ENCODE measurements at regions not wholly inside any gene's neighbourhood (a gene's known extent, or its start where the extent isn't known, plus 50 kb on each side); places are given as distances from the start of the nearest gene placed in this dataset.
"Not testable (repeated sequence)": the region's sequence is repeated elsewhere in the genome, so short reads cannot be mapped to it uniquely, and the experiment has no call there.

DNA sequence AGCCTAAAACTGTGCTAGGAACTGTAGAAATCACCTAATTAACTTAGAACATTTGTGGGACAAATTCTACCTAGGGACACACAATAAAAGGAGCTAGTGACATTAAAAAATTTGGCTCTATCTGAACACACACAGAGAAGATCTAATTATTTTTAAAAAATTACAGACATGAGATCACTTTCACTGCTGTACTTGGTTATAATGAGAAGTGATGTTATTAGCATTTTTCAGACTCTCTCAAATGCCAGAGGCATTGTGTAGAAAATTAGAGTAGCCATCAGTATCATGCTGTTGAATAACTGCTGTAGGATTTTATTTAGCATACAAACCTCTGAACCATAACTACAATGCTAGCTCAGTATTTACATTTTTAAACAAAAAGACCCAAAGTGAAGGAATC lies 109.1 kb upstream of the ANK2 start:
- intact Hi-C loops (cut with micrococcal nuclease), result no loop called here

DNA sequence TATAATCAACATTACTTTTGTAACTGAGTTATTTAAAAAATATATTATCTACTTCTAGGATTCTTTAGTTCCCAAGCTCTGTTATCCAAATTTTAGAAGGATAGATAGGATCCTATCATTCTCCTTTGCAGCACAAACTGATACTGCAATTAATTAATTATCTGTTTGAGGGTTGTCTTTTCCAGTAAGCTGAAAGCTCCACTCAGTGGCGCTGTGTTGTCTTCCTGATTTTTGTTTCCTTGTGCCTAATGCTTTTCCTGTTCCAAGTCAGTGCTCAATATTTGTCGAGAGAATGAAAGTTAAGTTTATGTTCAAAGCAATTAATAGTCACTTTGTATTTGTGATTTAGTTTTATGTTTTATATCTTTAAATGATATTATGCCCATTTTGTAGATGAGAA lies 107.4 kb upstream of the ANK2 start:
- intact Hi-C loops (cut with micrococcal nuclease), result no loop called here

DNA sequence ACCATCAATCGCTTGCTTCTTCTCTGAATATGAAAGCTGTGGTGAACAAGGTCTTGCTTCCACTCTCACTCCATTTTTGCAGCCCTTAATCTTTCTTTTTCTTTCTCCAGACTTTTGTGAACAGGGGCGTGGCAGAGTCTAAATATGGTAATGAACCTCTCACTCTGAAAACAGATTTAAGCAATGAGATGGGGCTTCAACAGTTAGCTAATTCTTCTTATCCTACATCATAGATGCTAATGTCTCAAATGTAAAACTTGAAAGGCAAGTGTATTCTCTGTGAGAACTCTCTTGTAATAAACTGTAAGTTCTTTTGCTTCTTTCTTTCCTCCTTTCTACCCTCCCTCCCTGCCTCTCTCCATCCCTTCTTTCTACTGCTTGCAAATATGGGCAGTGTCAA lies 106.5 kb upstream of the ANK2 start:
- intact Hi-C loops (cut with micrococcal nuclease), result no loop called here

- intact Hi-C loops (cut with micrococcal nuclease), result no loop called here
These were observed 105.4 kb upstream of the ANK2 start for GRCh38 chr4:112944006-112944405.

DNA sequence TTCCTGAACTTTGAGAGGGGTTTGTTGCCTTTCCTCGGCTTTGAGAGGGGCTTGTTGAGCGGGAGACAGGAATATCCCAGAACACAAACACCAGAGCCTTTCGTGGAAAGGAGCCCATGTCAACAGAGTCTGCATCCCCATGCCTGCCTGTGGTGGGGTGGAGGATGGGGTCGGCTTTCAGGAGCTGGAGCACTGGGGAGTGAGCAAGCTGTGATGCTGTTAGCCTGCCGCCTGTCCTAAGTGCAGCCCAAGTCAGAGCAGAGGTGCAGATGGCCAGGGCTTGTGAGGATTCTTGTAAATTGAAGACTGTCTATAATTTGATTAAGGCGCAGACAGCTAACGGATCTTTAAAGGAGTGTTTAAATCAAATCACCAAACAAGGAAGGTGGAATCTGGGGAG lies 103.3 kb upstream of the ANK2 start:
- intact Hi-C loops (cut with micrococcal nuclease), result no loop called here

- intact Hi-C loops (cut with micrococcal nuclease), result no loop called here
These were observed 101.8 kb upstream of the ANK2 start for GRCh38 chr4:112947616-112948015.

- intact Hi-C loops (cut with micrococcal nuclease), result loop anchor here (2.0 kb wide), 1 partner anchor 319 kb away; no protein-coding TSS in a partner anchor
These were observed 97.8 kb upstream of the ANK2 start for GRCh38 chr4:112951362-112952312.

DNA sequence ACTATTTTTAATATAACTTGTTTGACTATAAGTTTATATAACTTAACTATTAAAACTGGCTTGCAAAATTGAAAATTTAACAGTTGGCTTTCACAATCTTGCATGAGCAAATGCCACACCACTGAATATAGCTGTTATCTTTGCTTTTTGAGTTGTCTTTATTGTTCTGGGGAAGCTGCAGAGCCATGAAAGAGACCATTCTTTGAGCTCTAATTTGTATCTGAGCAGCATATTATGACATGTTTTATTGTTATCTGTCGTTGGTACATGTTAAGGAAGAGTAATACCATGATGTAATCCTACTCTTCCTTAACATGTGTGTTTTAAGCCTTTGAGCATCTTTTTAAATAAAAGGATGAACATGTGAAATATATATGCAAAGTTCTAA lies 97.1 kb upstream of the ANK2 start:
- intact Hi-C loops (cut with micrococcal nuclease), result no loop called here

- intact Hi-C loops (cut with micrococcal nuclease), result no loop called here
These were observed 96.2 kb upstream of the ANK2 start for GRCh38 chr4:112953262-112953661.

DNA sequence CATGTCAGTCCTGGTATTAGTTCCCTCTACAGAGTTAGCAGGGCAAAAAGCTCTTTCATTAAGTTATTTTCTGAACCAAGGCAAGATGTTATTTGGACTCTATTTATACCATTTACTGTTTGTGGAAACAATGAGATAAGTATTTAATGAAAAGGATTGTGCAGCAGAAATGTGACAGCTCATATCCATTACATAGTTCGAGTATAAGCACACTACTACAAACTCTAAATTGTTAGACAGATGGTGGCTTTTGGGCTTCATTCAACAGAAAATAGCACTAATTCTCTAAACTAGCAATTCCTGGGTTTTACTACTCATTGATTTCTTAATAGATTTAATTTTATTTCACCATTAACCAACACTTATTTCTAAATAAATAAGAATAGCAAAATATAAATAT lies 95.2 kb upstream of the ANK2 start:
- intact Hi-C loops (cut with micrococcal nuclease), result no loop called here

- intact Hi-C loops (cut with micrococcal nuclease), result no loop called here
These were observed 93.0 kb upstream of the ANK2 start for GRCh38 chr4:112956484-112956896.

- intact Hi-C loops (cut with micrococcal nuclease), result not testable (repeated sequence)
These were observed 91.7 kb upstream of the ANK2 start for GRCh38 chr4:112957764-112958163.

- intact Hi-C loops (cut with micrococcal nuclease), result no loop called here
These were observed 82.6 kb upstream of the ANK2 start for GRCh38 chr4:112966701-112967488.

DNA sequence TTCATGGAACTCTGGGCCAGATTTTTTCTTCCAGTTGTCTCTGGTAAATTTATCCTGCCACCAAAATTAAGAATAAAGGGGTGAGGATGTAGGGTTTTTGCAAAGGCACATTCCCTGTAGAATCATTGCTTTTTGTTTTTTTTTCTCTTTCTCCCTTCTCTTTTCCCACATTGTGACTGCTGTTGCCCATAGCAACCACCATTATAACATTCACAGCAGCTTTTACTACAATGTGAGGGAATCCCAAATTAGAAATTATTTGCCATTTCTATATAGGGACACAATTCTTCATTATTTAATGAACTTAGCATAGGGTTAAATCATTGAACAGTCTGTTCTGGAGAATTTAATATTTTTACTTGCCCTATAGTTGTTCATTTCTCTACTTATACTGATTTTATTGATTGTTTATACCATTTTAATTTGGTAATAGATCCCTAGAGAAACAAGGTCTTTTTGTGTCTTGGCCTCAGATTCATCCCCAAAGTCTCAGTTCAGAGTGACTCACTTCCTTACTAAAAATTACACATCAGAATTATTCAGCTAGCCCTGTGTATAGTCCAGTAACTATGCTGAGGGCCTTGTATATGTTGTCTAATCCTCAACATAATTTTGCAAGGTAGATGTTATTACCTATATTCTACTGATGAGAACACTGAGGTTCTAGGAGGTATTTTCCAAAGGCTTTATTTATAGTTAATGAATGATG lies 80.8 kb upstream of the ANK2 start:
- intact Hi-C loops (cut with micrococcal nuclease), result no loop called here

GRCh38 chr4:112970903-112971302 lies 78.5 kb upstream of the ANK2 start:
- intact Hi-C loops (cut with micrococcal nuclease), result no loop called here

DNA sequence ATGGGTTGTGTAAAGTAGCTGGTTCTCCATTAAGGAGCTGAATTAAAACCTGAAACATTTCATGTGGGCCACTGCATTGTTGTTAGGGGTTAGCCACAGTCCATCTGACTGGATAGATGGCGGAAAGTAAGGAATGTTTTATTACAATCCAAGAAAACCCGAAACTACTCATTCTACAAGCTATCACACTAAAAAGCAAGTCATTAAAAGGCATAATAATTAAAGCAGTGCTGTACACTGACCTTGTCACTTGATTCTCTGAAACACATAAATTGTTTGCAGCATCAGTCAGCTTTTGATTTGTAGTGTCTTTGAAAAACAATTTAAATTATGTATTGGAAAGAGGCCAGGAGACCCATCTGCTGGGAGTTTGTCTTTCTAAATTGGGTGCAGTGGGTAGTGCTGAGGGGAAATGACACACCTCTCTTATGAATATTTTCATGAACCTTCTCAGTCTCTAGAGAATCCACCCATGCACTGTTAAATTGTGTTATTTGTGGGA lies 75.7 kb upstream of the ANK2 start:
- intact Hi-C loops (cut with micrococcal nuclease), result no loop called here

DNA sequence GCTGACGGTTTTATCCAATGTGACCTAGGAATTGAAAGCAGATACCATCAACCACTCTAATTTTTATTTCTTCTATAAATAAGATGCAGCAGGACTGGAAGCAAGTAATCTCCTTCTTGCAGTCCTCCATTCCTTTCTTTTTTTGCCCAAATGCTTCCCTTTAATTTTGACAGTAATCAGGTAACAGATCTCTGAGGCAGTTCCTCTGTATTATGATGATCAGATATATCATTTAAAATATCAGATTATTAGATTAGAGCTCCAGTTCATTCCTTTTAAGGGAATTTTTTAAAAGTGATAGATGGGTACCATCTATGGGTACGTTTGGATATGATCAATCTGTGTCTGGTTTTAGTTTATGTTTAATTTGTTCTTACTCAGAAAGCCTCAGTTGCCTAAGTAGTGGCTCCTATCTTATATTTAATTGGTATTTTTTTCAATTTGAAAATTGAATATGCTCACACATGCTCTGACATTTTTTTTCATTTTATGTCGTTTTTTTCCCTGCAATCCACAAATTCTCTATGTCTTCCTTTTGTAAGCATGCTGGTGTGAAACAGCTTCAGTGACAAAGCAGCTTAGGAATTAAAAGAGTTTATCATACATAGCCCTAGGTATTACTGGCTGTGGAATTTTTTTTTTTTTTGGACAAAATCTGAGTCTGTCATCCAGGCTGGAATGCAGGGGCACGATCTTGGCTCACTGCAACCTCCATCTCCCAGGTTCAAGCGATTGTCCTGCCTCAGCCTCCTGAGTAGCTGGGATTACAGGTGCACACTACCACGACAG lies 73.7 kb upstream of the ANK2 start:
- intact Hi-C loops (cut with micrococcal nuclease), result no loop called here

GRCh38 chr4:112978691-112979472 lies 70.6 kb upstream of the ANK2 start:
- intact Hi-C loops (cut with micrococcal nuclease), result no loop called here

DNA sequence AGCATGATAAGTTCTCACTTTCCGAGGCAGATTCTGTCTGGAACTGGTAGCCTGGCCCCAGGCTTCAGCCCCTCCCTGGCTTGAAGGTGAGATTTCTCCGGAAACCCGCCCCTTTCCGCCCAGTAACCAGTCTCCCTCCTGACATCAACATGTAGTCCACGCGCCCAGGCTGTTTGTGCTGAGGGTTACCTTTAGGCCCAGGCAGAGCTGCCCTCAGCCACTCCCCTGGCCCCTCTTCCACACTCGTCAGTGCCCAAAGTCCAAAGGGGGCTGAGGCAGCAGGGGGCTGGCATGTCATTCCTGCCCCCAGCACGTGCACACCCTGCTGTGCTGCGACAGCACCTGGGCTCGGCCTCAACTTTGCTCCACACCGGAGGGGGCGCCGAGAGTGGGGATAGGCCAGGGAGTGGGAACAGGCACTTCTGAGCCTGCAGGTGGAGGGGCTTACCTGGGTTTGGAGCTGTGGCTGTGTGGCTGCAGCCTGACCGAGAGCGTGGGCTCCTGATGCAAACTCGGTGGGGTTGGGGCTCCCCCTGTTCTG lies 69.5 kb upstream of the ANK2 start:
- intact Hi-C loops (cut with micrococcal nuclease), result no loop called here

GRCh38 chr4:112982680-112983079 lies 66.8 kb upstream of the ANK2 start:
- intact Hi-C loops (cut with micrococcal nuclease), result no loop called here
